GM18508 (cell line): ENCODE measurements at regions not wholly inside any gene's neighbourhood (a gene's known extent, or its start where the extent isn't known, plus 50 kb on each side); places are given as distances from the start of the nearest gene placed in this dataset.
"Not testable (repeated sequence)": the region's sequence is repeated elsewhere in the genome, so short reads cannot be mapped to it uniquely, and the experiment has no call there.

Experiments
- ATAC-seq: cut with Tn5 transposase; IDR thresholded peaks from one replicate; pipeline ENCODE4 v1.9.1; 2021; ENCODE audit warnings: moderate number of reproducible peaks; ENCODE audit not compliant: insufficient read depth, unreplicated experiment

DNA sequence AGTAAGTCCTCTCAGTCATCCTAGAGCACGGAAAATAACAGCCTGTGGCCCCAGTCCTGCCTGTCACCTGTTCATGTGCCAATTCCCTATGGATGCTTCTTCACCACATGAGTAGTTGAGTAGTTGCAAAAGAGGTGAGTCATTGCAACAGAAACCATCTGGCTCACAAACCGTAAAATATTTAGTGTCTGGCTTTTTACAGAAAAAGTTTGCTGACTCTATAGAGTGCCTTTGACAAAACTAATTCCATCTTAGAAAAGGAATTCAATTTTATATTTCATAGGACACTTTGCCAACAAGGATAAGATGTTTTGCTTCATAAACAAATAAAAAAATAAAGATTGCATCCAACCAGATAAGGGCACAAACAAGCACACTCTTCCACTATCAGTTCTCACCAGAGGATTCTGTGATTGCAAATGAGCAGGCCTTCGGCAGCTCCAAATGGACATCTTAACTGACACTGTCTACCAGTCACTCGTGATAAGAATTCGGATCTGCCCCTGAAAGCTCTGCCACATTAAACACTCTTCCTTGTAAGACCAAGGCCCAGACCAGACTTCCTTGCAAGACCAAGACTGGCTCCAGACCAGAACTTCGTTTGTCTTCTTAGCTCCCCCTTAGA lies 242.7 kb upstream of the SEMA3C start:
- ATAC-seq, result no peak

DNA sequence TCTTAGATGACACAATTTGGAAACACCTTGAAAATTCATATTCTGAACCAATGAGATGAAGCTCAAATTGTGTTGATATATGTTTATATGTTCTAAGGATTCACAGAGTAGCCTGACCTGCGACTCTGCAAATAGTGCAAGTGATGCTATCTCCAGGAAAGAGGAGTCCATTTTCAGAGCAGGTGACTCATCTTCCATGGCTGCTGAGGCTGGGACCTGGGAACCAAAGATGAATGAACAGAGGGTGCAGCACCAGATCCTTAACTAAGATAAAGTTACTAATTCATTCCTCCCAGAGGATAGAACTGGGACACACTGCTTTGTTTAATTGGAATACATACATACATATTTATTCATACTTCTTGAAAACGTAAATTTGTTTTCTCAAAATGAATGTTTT lies 240.6 kb upstream of the SEMA3C start:
- no peak for ATAC-seq

DNA sequence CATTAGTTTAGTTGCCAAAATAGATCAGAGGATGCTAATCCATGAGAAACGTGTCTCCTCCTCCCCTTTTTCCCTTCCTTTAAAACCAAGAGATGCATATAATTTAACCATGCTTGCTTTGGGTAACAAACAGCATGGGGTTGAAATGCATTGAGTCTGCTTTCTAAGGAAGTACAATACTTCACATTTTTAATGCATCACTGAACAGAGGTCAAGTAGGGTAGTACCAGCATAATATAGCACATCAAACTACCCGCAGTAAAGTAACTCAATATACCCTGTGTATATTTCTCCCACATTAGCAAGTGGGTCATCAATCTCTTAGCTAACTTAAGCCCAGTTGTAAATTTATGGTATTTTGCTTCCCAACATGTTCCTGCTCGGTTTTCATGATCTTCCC lies 239.3 kb upstream of the SEMA3C start:
- ATAC-seq, result no peak

DNA sequence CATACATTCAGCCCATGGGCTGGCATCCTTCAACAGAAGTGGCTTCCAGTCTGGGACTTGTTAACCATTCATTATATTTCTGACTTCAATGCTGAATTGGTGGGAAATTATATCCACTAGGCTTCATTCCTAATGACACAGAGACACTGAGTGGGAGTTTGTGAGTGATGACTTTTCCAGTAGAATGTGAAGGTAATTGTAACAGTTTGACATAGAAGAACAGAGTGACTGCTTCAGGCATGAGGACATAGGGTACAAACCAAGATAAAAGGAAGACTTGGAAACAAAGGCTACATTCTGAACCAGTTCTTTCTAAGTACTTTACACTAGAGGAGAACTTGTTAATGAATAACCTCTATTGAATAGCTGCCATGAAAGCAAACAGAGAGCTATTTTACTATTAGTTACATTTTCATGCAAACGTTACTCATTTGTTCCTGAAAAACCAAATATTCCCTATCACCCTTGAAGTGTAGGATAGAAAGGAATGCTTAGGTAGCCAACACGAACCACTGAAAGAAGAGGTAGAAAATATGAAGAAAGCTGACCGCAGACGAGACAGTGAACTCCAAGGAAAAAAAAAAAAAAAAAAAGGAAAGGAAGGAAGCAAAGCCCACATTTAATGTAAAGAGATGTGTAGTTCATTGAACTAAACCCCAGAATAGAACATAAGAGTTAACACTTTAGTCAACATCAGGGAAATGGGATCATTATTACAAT lies 237.0 kb upstream of the SEMA3C start:
- ATAC-seq, result no peak

DNA sequence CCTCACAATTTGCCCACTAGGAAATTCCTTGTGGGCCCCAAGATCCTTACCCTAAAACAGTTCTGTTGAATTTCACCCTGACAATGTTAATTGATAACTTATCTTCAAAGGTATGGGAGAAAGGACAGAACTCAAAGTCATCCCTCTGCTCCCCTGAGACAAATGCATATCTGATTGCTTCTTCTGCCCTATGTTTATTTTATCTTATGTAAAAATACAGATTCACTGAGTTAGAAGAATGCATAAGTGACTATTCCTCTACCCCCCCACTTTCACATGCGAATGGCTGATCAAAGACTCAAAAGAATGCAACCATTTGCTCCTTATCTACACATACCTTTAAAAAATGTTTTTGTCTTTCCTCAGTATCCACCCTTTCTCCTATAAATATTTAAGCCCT lies 235.7 kb upstream of the SEMA3C start:
- no peak for ATAC-seq

DNA sequence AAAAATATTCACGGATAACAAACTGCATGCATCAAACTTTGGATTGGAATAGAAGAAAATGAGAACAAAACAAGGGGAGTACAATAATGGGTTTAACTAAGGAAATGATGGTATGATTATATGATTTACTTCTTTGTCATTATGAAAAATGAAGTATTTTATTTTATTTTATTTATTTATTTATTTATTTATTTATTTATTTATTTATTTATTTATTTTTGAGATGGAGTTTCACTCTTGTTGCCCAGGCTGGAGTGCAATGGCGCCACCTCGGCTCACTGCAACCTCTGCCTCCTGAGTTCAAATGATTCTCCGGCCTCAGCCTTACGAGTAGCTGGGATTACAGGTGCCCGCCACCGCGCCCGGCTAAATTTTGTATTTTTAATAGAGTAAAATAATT lies 234.1 kb upstream of the SEMA3C start:
- ATAC-seq, result not testable (repeated sequence)

DNA sequence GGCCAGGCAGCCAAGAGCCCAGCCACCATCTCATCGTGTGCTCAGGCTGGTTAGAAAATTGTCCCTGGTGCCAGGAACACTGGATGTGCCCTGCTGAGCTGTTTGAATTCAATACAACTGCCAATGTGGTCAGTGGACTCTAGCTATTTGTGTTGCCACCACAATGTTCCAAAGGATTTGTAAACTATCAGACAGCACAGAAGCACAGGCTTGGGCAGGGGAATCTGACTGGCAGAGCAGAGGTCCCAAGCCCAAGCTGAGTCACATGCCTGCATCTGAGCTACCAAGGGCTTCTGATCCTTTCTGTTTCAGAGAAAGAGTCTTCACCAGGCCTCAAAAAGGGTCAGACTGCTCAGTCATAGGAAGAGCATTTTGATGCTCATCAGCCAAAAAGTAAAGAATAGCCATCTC lies 232.1 kb upstream of the SEMA3C start:
- ATAC-seq, result no peak

DNA sequence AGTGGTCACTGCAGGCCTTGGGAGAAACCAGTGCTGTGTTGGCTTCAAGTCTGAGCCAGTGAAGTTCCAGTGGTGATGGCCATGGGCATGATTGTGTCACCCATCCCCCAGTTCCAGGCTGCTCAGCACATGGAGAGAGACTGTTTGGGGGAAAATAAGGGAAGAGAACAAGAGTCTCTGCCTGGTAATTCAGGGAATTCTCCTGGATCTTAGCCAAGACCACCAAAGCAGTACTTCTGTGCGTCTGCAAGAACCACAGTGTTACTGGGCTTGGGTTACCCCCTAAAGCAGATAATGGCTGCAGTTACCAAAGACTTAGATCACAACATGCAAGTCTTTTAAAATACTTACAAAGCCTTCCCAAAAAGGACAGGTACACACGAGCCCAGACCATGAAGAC lies 225.0 kb upstream of the SEMA3C start:
- ATAC-seq, result no peak

DNA sequence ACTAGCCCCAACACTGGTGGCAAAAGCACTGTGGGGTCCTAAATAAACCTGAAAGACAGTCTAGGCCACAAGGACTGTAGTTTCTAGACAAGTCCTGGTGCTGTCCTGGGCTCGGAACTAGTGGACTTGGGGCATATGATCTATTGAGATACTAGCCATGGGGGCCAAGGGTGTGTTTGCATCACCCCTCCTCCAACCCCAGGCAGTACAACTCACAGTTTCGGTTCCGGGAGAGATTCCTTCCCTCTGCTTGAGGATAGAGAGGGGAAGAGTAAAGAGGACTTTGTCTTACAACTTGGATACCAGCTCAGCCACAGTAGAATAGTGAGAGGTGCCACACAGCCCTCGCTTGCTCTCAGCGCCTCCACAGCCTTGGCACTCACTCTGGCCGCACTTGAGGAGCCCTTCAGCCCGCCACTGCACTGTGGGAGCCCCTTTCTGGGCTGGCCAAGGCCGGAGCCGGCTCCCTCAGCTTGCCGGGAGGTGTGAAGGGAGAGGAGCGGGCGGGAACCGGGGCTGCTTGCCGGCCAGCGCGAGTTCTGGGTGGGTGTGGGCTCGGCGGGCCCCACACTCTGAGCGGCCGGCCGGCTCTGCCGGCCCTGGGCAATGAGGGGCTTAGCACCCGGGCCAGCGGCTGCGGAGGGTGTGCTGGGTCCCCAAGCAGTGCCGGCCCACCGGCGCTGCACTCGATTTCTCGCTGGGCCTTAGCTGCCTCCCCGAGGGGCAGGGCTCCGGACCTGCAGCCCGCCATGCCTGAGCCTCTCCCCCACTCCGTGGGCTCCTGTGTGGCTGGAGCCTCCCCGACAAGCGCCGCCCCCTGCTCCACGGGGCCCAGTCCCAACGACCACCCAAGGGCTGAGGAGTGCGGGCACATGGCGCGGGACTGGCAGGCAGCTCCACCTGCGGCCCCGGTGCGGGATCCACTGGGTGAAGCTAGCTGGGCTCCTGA lies 222.7 kb upstream of the SEMA3C start:
- not testable (repeated sequence) for ATAC-seq

DNA sequence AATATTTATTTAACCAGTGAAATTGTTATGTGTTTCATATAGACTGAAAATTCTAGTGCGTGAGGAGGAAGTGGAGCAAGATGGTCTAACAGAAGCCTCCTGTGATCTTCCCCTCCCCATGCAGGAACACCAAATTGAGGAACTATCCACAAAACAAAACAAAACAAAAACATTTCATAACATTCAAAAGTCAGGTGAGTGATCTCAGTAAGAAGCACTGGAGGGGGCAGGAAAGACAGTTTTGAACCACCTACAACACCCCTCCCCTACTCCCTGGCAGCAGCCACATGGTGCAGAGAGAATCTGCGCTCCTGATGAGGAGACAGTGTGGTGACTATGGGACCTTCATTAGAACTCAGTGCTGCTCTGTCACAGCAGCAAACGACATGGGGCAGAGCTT lies 221.9 kb upstream of the SEMA3C start:
- no peak for ATAC-seq

DNA sequence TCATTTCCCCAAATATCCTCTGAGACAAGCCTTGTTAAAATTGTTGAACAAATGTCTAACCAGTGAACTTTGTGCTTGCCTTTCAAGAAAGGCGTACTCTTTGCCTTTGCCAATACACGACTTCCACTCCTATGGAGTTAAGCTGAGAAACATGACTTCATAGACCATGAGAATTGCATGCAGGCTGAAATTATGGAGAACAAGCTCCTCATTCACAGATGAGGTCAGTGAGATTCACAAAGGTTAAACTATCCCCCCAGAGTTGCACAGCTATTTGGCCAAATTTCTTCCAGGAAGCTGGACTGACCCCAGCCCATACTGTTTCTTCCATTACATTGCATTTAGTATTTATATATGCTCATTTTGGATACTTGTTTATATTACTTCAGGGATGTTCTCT lies 221.4 kb upstream of the SEMA3C start:
- ATAC-seq, result no peak

DNA sequence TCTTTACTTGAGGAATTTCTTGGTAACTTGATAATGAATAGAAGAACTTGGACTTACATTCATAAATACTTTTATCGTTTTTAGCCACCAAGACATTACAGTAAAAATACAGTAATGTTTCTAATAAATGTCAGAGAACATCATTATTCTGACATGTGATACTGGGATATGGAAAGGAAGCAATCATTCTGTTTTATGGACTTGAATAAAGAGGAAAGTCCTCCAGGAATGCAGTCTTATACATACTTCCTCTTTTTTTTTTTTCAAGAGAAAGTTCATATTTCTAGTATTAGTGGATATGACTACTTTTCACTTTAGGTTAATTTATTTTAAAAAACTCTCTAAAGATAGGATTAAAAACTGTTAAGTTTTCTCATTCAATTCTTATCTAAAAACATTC lies 220.0 kb upstream of the SEMA3C start:
- no peak for ATAC-seq

DNA sequence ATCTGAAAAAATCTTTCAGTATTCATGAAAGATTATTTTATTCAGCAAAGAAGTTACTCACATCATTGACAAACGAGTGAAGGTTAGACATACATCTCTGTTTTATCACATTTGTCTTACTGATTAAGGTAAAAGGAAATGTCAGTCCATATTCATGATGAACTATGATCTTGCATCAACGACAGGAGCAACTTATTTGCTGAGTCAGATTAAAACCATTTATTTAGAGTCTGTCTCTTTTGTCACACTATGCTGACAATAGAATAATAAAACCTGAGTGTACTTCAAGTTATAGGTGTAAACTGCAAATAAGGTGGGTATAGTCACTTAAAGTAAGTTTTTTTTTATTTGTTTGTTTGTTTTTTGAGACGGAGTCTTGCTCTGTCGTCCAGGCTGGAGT lies 216.5 kb upstream of the SEMA3C start:
- no peak for ATAC-seq

DNA sequence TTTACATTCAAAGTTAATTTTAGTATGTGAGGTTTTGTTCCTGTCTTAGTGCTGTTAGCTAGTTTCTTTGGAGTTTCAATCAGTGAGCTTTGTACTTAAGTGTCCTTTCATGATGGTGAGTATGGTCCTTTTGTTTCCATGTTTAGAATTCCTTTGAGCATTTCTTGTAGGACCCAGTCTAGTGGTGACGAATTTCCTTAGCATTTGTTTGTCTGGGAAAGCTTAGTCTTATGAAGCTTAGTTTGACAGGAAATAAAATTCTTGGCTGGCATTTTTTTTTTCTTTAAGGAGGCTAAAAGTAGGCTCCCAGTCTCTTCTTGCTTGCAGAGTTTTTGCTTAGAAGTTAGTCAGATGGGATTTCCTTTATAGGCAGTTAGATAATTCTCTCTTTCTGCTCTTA lies 209.2 kb upstream of the SEMA3C start:
- ATAC-seq, result no peak

DNA sequence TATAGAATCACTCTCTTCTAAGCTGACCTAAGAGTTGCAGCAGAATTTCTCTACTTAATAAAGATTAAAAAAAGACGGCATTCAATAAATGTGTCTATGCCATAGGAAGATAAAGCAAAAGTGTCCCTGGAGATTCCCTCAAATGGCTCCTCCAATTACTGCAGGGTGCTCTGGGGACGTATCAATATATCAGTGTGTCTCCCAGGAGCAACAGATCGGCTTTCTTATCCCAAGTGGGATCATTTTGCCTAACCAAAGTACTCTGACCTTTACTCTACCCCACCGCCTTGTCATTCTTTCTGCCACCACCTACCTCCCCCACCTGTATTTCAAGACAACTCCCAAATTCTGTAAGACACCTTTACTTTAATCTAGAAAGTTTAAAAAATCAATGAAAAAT lies 202.0 kb upstream of the SEMA3C start:
- no peak for ATAC-seq

DNA sequence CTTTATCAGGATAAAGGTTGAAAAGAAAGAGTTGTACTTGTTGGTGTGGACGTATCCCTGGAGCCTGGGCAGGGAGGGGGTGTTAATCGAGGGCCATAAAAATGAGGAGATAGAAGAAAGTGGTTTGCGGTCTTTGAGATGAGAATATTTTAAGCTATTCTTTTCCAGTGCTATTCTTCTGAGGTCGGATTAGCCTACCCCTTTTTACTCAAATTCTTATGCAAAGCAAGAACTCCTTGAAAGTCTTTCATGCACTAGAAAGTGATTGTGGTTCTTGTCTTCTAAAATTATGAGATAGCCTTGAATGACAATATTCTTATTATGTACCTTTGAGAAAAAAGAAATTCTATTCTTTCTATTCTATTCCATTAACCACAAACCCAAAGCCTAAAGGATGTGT lies 201.3 kb upstream of the SEMA3C start:
- no peak for ATAC-seq

DNA sequence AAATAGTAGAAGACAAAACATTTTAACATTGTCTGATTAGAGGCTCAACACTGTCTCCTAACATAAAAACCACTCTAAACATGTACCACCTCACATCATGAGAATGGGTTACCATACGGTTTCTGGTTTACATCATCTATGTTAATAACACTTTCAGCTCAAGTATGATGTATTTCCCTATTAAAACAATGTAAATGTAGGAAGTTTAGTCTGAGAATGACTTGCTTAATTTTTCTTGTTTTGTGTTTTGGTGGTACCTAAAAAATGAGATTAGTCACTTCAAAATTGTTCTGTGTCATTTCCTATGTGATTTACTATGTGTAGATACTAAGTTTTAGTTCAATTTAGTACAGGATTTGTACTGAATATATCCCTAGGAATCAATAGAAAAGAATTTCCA lies 195.8 kb upstream of the SEMA3C start:
- no peak for ATAC-seq

DNA sequence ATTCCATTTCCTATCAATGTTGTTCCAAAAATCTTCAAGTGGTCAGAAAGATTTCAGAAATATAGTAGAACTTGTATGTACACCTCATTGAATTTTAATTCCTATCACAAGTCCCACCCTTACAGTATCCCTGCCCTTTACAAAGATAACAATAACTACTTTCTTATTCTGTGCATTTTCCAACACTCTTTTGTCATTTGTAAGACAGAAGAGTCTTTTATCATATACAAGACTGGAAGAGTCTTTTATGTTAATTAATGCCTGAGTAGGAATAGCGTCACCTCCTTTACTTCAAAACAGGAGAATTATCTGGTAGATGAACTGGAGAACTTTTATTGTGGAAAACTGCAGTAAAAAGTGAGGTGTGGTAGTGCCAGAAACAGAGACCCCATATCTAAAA lies 193.9 kb upstream of the SEMA3C start:
- ATAC-seq, result no peak

DNA sequence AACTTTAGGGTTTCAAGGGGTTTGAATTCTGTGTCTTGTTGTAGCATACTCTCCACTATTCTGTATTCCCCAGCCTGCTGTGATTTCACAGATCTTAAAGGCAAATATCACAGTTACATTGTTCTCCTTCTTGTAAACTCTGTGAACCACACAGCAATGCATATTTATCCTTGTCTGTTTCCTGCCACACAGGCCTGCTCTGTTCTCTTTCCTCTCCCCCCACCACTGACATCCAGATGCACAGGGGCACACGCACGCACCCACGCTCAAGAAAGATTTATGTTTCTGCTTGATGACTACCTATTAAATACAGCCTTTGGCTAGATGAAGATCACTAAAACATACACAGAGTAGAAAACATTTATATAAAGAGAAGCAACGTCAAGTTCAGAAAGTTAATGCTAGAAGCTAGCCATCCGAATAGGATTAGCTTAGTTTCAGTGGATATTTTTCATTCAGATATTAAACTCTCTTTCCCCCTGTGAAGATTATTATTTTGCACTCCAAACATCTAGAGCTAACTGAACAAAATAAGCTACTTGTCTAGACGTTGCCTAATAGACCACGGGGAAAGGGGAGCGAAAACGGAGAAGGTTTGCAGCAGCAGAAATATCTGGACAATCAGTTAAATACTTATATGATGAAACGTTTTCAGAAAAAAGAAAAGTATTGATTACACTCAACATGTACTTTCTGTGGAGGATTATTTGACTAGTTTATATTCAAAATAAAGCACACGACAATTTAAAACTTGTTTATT lies 193.1 kb upstream of the SEMA3C start:
- no peak for ATAC-seq

DNA sequence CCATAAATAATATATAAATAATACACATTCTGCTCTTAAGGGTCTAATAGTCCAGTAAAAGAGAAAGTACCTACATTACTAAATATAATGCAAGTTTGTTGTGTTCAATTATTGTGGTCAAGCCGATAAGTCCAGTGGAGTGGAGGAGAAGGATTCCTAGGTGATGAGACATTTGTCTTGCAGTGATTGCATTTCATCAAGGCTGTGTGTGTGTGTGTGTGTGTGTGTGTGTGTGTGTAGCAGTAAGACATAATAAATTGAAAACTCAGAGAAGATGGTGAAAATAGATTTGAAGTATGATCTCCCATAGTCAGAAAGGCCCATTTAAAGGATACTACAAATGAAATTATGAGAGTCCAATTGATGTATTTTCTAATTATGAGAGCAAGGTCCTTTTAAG lies 192.5 kb upstream of the SEMA3C start:
- ATAC-seq, result no peak

DNA sequence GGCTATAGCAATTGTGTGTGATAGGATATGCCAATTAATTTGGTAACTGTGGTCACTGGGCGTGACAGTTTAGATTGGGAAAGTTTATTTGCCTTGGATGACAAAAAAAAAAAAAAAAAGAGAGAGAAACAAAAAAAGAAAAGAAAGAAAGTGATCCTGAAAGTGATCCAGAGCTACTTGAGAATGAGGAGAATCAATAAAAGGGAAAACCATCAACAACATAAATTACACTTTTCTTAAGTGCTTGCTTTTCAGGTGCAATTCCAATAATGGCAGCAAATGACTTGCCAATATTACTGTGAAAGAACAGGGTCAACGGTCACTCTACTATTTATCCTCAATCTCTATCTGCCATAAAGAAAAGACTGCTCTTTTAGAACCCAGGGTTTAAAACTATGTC lies 191.8 kb upstream of the SEMA3C start:
- ATAC-seq, result no peak
